Keratinocyte (primary cell): ENCODE measurements at regions not wholly inside any gene's neighbourhood (a gene's known extent, or its start where the extent isn't known, plus 50 kb on each side); places are given as distances from the start of the nearest gene placed in this dataset.

ENCODE experiments used
- DNase-seq: peaks from one replicate; pipeline ENCODE4 v3.0.0-alpha.2; 2011; ENCODE audit warnings: low read depth, missing footprints, low spot score
- FAIRE-seq: peaks from 2 replicates; lab custom pipeline; 2011; peaks lifted over from hg19 to GRCh38; lab: Jason Lieb, UNC
- H2AFZ ChIP-seq: 2 replicates; pipeline ENCODE4 v1.6.0; 2012; ENCODE audit warnings: low read length, control low read depth, inconsistent platforms; ENCODE audit not compliant: control insufficient read depth
- H3K27ac ChIP-seq: 2 replicates; pipeline ENCODE4 v1.5.1; 2011; ENCODE audit warnings: low read length; ENCODE audit not compliant: control insufficient read depth, insufficient read depth
- H3K27me3 ChIP-seq: 3 replicates; pipeline ENCODE4 v1.6.0; 2011; ENCODE audit warnings: low read length; ENCODE audit not compliant: control insufficient read depth, insufficient read depth; ENCODE audit errors: extremely low read depth
- H3K36me3 ChIP-seq, 2 experiments: 2 replicates in 1 of 2; 3 replicates in 1 of 2; pipeline ENCODE4 v1.5.1; 2011; ENCODE audit warnings: low read length in 2 of 2, mild to moderate bottlenecking in 1 of 2; ENCODE audit not compliant: control insufficient read depth in 2 of 2, insufficient read depth in 2 of 2; ENCODE audit errors: extremely low read depth in 1 of 2
- H3K4me1 ChIP-seq: 3 replicates; pipeline ENCODE4 v1.5.1; 2011; ENCODE audit warnings: low read length; ENCODE audit not compliant: control insufficient read depth, insufficient read depth; ENCODE audit errors: extremely low read depth
- H3K4me2 ChIP-seq: 3 replicates; pipeline ENCODE4 v1.6.0; 2011; ENCODE audit warnings: low read depth, low read length; ENCODE audit not compliant: control insufficient read depth, insufficient read depth; ENCODE audit errors: extremely low read depth
- H3K4me3 ChIP-seq, 3 experiments: fragments of 200-600 bp in 1 of 3; sonication (generic) in 1 of 3; 2 replicates in 2 of 3; 3 replicates in 1 of 3; pipeline ENCODE4 v1.5.1; 2011 to 2016; ENCODE audit warnings: low read length in 3 of 3, mild to moderate bottlenecking in 3 of 3, control low read depth in 2 of 3, inconsistent platforms in 1 of 3, low read depth in 1 of 3, mixed read lengths in 1 of 3, mixed run types in 1 of 3, moderate library complexity in 1 of 3; ENCODE audit not compliant: control insufficient read depth in 2 of 3, insufficient read depth in 2 of 3; ENCODE audit errors: extremely low read depth in 1 of 3
- H3K79me2 ChIP-seq: 2 replicates; pipeline ENCODE4 v1.6.0; 2012; ENCODE audit warnings: low read length; ENCODE audit not compliant: control insufficient read depth, insufficient read depth
- H3K9ac ChIP-seq: 3 replicates; pipeline ENCODE4 v1.6.0; 2011; ENCODE audit warnings: low read length; ENCODE audit not compliant: control insufficient read depth, insufficient read depth; ENCODE audit errors: extremely low read depth
- H3K9me1 ChIP-seq: 3 replicates; pipeline ENCODE4 v1.6.0; 2011; ENCODE audit warnings: low read length; ENCODE audit not compliant: control insufficient read depth, insufficient read depth; ENCODE audit errors: extremely low read depth
- H3K9me3 ChIP-seq: 2 replicates; pipeline ENCODE4 v1.5.1; 2012; ENCODE audit warnings: low read depth, low read length; ENCODE audit not compliant: control insufficient read depth
- H4K20me1 ChIP-seq: 3 replicates; pipeline ENCODE4 v1.6.0; 2011; ENCODE audit warnings: low read length; ENCODE audit not compliant: control insufficient read depth, insufficient read depth; ENCODE audit errors: extremely low read depth
- CTCF ChIP-seq, 3 experiments: IDR thresholded peaks in 1 of 3; conservative IDR thresholded peaks in 1 of 3; optimal IDR thresholded peaks in 1 of 3; 2 replicates in 2 of 3; 3 replicates in 1 of 3; pipeline versions ENCODE3 to v1.5.1; 2011; ENCODE audit warnings: low read length in 3 of 3, mild to moderate bottlenecking in 3 of 3, moderate library complexity in 2 of 3, control low read depth in 1 of 3, inconsistent platforms in 1 of 3; ENCODE audit not compliant: insufficient read depth in 2 of 3; ENCODE audit errors: extremely low read depth in 1 of 3
- EZH2 ChIP-seq: IDR thresholded peaks from one replicate; pipeline ENCODE4 v1.6.1; 2012; ENCODE audit warnings: inconsistent platforms, mild to moderate bottlenecking, low read length, moderate library complexity
- dilution Hi-C: fragments of 300-500 bp; cut with MboI; formaldehyde crosslinking; loops from one replicate; pipeline ENCODE4 v1.7.0; 2020; ENCODE audit warnings: low sequenced_read_pairs; ENCODE audit not compliant: extremely low pct_ligation_motif_present

DNA sequence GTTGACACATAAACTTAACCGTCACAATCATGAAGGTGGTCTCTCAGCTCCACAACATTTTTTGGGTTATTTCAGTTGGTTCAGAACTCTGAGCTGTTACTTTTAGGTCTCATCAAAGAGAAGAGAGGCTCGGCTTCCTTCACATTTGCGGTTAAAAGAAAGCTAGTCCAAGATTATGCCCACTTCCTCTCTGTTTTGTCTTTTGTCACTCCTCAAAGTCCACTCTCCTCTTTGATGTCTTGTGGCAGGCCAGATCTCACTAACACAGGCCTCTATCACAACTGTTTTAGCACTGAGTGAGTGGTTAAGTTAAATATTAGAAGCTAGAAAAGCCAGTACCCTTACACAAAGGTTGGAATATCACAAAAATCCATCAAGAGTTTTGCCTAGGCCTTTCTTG, 195.7 kb downstream of the FCRL5 start:
- no peak for TF ChIP-seq CTCF (optimal IDR thresholded peaks at IDR 0.05 in 1 of 3, IDR thresholded peaks at IDR 0.05 in 1 of 3, conservative IDR thresholded peaks at IDR 0.05 in 1 of 3; ENCODE audit: extremely low read depth in 1 of 3, insufficient read depth in 2 of 3, low read length in 3 of 3)
- TF ChIP-seq EZH2, result no peak
- H3K4me2 ChIP-seq, result no peak overlapping the region
- H3K36me3 ChIP-seq, result no peaks in the 10 kb centered on the region
- H3K27ac ChIP-seq, result no peak overlapping the region
- H3K4me1 ChIP-seq, result no peaks in the 10 kb centered on the region
- H3K9me1 ChIP-seq, result no peaks in the 10 kb centered on the region
- H3K9ac ChIP-seq, result no peak overlapping the region
- H3K9me3 ChIP-seq, result no peaks in the 10 kb centered on the region
- H3K79me2 ChIP-seq, result no peaks in the 10 kb centered on the region
- no peak overlapping the region for H2AFZ ChIP-seq
- H4K20me1 ChIP-seq, result no peaks in the 10 kb centered on the region
- dilution Hi-C loops, result loop anchor here (25.0 kb wide), 1 partner anchor 131 kb away; no protein-coding TSS in a partner anchor
- peaks cover 8% of the 10 kb centered on the region for H3K27me3 ChIP-seq
- no peak for DNase-seq
- FAIRE-seq, result no peak
- H3K4me3 ChIP-seq, result no peak overlapping the region

DNA sequence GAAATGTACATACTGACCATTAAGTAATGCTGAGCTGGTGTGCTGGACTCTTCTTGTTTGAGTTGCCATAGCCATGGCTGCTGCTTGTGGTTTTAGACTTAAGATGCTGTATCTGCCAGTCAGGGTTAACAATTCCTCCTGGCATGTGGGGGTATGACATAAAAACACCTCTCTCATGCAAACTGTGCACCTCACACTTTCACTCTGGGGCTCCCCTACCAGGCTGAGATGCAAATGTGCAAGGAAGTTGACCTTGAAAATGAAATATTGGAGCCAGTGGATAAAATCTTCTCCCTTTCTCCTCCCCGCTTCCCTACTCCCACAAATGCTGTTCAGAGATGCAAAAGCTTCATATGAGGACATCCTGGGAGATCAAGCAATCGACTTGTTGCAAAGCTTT, 198.8 kb downstream of the FCRL5 start:
- H3K9me3 ChIP-seq, result no peaks in the 10 kb centered on the region
- dilution Hi-C loops, result loop anchor here (25.0 kb wide), 1 partner anchor 134 kb away; no protein-coding TSS in a partner anchor
- H3K27ac ChIP-seq, result no peak overlapping the region
- H4K20me1 ChIP-seq, result no peaks in the 10 kb centered on the region
- TF ChIP-seq CTCF (optimal IDR thresholded peaks at IDR 0.05 in 1 of 3, IDR thresholded peaks at IDR 0.05 in 1 of 3, conservative IDR thresholded peaks at IDR 0.05 in 1 of 3; ENCODE audit: extremely low read depth in 1 of 3, insufficient read depth in 2 of 3, low read length in 3 of 3), result no peak
- TF ChIP-seq EZH2, result no peak
- H3K4me1 ChIP-seq, result no peaks in the 10 kb centered on the region
- no peak overlapping the region for H3K4me3 ChIP-seq
- no peak for FAIRE-seq
- no peak overlapping the region for H3K4me2 ChIP-seq
- DNase-seq, result no peak
- H3K9me1 ChIP-seq, result no peaks in the 10 kb centered on the region
- no peaks in the 10 kb centered on the region for H3K36me3 ChIP-seq
- no peaks in the 10 kb centered on the region for H3K79me2 ChIP-seq
- no peak overlapping the region for H3K9ac ChIP-seq
- no peak overlapping the region for H2AFZ ChIP-seq
- peaks cover 8% of the 10 kb centered on the region for H3K27me3 ChIP-seq
